Neural crest cell (in vitro differentiated cells): ENCODE measurements at regions not wholly inside any gene's neighbourhood (a gene's known extent, or its start where the extent isn't known, plus 50 kb on each side); places are given as distances from the start of the nearest gene placed in this dataset.

ENCODE experiments used
- DNase-seq: peaks from one replicate; pipeline ENCODE4 v3.0.0; 2021; ENCODE audit warnings: low read depth, mixed read lengths, low spot score
- H3K27ac Mint-ChIP-seq: one replicate; pipeline ENCODE4 v1.8.0; 2021; ENCODE audit warnings: mild to moderate bottlenecking, mixed read lengths; ENCODE audit not compliant: unreplicated experiment
- H3K27me3 Mint-ChIP-seq: 2 replicates; pipeline ENCODE4 v1.8.0; 2021; ENCODE audit warnings: low read depth, mild to moderate bottlenecking, mixed read lengths
- H3K36me3 Mint-ChIP-seq: 2 replicates; pipeline ENCODE4 v1.8.0; 2021; ENCODE audit warnings: low read depth, mild to moderate bottlenecking, mixed read lengths
- H3K4me1 Mint-ChIP-seq: 2 replicates; pipeline ENCODE4 v1.8.0; 2021; ENCODE audit warnings: mixed read lengths
- H3K4me3 Mint-ChIP-seq: one replicate; pipeline ENCODE4 v1.8.0; 2021; ENCODE audit warnings: mild to moderate bottlenecking, mixed read lengths
- H3K9me3 Mint-ChIP-seq: 2 replicates; pipeline ENCODE4 v1.8.0; 2021; ENCODE audit warnings: mixed read lengths
- TF ChIP-seq, protein P1 (sequence below): fragments of 200-600 bp; sonication (generic); conservative IDR thresholded peaks from 2 replicates; pipeline ENCODE4 v1.5.0; 2021; ENCODE audit warnings: antibody characterized with exemption, mild to moderate bottlenecking

GRCh38 chr3:61415201-61415600 lies 146.2 kb upstream of the PTPRG start:
- Mint-ChIP-seq H3K9me3 (peaks cover 3% of the 10 kb centered on the region), H3K27me3 (no peaks in the 10 kb centered on the region), H3K27ac (no peak overlapping the region), H3K4me3 (no peak overlapping the region), H3K4me1 (peaks cover 4% of the 10 kb centered on the region), H3K36me3 (no peaks in the 10 kb centered on the region)
- no peak for DNase-seq
- TF ChIP-seq, protein P1, sequence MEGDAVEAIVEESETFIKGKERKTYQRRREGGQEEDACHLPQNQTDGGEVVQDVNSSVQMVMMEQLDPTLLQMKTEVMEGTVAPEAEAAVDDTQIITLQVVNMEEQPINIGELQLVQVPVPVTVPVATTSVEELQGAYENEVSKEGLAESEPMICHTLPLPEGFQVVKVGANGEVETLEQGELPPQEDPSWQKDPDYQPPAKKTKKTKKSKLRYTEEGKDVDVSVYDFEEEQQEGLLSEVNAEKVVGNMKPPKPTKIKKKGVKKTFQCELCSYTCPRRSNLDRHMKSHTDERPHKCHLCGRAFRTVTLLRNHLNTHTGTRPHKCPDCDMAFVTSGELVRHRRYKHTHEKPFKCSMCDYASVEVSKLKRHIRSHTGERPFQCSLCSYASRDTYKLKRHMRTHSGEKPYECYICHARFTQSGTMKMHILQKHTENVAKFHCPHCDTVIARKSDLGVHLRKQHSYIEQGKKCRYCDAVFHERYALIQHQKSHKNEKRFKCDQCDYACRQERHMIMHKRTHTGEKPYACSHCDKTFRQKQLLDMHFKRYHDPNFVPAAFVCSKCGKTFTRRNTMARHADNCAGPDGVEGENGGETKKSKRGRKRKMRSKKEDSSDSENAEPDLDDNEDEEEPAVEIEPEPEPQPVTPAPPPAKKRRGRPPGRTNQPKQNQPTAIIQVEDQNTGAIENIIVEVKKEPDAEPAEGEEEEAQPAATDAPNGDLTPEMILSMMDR, result no peak

- Mint-ChIP-seq H3K27ac (no peak overlapping the region), H3K36me3 (no peaks in the 10 kb centered on the region), H3K4me1 (peaks cover 2% of the 10 kb centered on the region), H3K4me3 (no peak overlapping the region), H3K27me3 (no peaks in the 10 kb centered on the region), H3K9me3 (peaks cover 3% of the 10 kb centered on the region)
- TF ChIP-seq, protein P1, result no peak
- no peak for DNase-seq
Measured at GRCh38 chr3:61416618-61417017, 144.8 kb upstream of the PTPRG start.

DNA sequence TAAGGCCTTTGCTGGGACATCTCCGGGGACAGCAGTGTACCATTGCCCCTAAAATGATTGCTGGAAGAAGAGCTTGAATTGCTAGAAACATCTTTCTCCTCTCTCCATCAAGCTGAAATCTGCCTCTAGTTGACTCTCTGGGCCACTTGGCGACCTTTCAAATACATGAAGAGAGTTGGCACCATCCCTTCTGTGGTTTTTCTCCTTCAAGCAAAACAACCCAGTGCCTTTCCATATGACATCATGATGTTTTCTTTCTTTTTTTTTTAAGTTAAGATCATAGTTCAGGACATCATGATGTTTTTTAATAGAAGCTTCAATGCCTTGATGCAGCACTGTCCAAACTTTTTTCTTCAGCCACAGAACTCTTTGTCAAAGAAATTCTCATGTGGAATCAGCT lies 144.0 kb upstream of the PTPRG start:
- H3K27ac Mint-ChIP-seq, result no peak overlapping the region
- H3K4me1 Mint-ChIP-seq, result no peaks in the 10 kb centered on the region
- no peak for DNase-seq
- TF ChIP-seq, protein P1, result no peak
- no peak overlapping the region for H3K4me3 Mint-ChIP-seq
- no peaks in the 10 kb centered on the region for H3K36me3 Mint-ChIP-seq
- peaks cover 3% of the 10 kb centered on the region for H3K9me3 Mint-ChIP-seq
- no peaks in the 10 kb centered on the region for H3K27me3 Mint-ChIP-seq

- no peak overlapping the region for H3K4me3 Mint-ChIP-seq
- H3K4me1 Mint-ChIP-seq, result no peaks in the 10 kb centered on the region
- DNase-seq, result no peak
- H3K36me3 Mint-ChIP-seq, result no peaks in the 10 kb centered on the region
- no peaks in the 10 kb centered on the region for H3K27me3 Mint-ChIP-seq
- H3K9me3 Mint-ChIP-seq, result peaks cover 3% of the 10 kb centered on the region
- H3K27ac Mint-ChIP-seq, result no peak overlapping the region
- TF ChIP-seq, protein P1, result no peak
Measured at GRCh38 chr3:61420136-61420759, 141.1 kb upstream of the PTPRG start.

- H3K4me1 Mint-ChIP-seq, result no peaks in the 10 kb centered on the region
- H3K27ac Mint-ChIP-seq, result no peak overlapping the region
- no peaks in the 10 kb centered on the region for H3K27me3 Mint-ChIP-seq
- H3K9me3 Mint-ChIP-seq, result no peaks in the 10 kb centered on the region
- no peak overlapping the region for H3K4me3 Mint-ChIP-seq
- DNase-seq, result no peak
- no peaks in the 10 kb centered on the region for H3K36me3 Mint-ChIP-seq
- TF ChIP-seq, protein P1, result no peak
Measured at GRCh38 chr3:61422945-61423673, 138.3 kb upstream of the PTPRG start.
